RKO (cell line): ENCODE measurements at regions not wholly inside any gene's neighbourhood (a gene's known extent, or its start where the extent isn't known, plus 50 kb on each side); places are given as distances from the start of the nearest gene placed in this dataset.

Experiments used
- DNase-seq: peaks from one replicate; pipeline ENCODE4 v3.0.0-alpha.2; 2016; ENCODE audit warnings: low spot score

DNA sequence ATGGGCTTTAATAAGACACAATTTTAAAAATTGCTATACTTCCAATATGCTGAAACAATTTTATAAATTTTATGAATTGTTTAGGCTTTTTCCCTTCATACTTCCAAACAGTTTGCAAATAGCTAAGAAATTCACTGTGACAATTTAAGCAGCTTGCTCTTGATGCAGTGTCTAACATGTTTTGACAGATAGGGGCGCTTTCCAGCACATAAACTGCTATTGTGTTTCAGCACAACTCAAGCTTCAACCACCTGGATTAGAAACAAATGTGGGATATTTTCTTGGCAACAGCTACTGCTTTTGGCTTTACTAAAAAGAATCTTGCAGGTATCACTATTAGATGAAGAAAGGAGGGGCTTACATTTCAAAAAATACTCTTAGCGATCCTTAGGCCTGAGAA lies 565.8 kb upstream of the DPPA4 start:
- peak; percentile 11 for DNase-seq

DNA sequence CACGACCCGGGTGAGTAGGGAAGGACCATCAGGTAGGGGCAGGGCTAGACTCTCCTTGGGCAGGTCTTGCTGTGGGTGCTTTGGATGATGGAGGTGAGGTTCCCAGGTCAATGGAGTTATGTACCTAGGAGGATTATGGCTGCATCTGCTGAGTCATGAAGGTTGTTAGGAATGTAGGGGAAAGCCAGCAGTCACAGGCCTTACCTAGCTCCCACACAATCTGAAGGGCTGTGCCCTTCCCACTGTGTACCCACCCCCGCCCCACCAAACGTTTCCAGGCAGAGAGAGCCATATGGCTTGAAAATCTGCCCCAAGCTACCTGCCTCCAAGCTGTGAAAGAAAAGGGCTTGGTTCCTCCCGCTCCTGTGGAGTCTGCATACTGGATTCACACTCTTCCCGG lies 573.4 kb upstream of the DPPA4 start:
- DNase-seq, result no peak

DNA sequence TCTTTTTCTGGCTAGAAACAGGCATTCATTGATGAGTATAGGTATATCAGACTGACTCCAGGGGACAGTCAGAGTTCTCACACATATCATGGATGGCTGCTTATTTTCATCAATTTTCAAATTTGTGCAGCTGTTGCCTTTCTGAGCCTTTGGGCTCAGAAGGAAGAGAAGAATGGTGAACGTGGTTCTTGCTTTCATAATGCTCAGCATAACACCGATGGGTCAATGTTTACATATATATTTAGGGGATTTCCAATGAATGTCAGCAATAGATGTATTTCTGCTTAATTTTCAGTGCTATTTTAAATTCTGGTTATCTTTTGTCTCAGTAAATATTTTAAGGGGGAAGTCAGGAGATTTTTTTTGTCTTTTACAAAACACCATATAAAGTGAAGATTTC lies 581.4 kb upstream of the DPPA4 start:
- no peak for DNase-seq

DNA sequence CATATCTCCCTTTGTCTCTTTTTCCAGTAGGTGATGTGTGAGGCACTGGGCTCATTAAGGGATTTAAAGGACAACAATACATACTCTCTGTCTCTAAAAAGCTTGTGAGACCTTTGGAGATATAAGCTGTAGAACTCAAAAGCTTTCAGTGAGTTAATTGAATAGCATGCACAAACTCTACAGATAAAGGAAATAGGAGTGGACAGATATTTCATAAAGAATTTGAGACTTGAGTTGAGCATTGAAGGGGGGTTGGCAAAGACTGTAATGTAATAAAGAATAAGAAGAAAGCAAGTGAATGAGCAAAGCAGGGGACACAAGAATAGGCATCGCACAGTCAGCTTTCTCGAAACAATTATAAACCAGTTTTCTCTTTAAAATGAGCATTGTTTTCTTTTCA lies 583.4 kb upstream of the DPPA4 start:
- DNase-seq, result no peak

DNA sequence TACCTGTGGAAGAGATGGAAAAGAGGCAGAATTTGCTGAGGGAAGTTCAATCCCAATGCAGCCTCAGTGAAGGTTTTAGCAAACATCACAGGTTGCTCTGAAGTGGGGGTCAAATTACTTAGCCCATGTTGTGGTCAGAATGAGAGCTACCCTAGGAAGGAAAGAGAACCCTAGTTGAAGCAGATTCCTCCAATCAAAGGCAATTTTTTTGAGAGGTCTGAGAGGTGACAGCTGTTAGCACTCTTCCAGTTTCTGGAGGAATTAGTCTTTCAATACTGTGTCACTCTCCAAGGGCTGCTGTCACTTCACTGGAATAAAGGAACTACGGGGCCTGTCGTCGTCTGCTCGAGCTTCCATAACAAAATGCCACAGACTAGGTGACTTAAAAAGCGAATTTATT lies 584.2 kb upstream of the DPPA4 start:
- DNase-seq, result no peak

DNA sequence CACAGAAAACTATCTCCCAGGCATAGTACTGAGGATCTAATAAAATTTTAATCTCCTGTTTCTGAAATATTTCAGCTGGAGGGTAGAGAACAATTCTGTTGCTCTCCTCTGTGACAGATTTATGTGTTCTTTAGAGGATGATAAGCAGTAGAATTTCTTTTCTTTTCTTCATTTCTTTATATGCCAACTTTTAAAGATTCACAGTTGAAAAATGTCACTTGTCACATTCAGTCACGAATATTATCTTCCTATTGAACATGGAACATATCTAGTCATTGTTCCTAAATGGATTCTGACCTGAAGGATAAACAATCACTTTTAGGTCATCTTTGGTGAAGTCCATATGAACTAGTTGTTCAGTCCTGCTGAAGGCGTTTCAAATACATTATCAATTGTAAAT lies 585.5 kb upstream of the DPPA4 start:
- DNase-seq, result no peak

DNA sequence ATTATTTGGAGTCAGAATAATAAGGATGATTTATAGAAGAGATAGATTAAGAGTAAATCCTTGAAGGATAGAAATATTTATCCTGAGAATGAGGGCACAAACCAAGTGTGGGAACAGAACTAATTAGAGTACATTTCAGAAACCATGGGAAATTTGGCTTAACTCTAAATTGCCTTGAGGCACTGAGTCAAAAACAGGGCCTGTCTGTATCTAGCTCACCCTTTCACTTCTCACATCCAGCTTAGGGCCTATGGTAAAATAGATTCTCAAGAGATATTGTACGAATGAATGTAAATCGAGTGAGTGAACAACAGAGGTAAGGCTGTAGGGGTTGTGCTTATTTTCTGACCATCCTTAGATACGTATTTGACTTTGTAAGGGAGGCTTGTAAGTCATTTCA lies 586.1 kb upstream of the DPPA4 start:
- no peak for DNase-seq

DNA sequence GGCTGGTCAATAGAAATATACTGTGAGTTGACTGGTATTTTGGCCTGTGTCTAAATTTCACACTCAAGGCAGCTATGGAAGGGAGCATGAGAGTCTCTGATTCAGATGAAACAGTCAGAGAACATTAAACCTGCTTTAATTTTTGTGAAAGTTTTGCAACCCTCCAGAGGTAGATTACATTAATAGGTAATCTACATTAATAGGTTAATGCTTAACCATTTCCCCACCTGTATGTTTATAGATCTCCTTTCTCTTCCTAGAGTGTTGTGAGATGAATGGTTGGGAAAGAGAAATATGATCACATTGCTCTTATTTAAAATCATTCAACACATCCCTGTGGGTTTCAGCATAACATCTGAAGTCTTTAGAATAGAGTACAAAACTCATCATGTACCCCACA lies 586.9 kb upstream of the DPPA4 start:
- DNase-seq, result no peak

DNA sequence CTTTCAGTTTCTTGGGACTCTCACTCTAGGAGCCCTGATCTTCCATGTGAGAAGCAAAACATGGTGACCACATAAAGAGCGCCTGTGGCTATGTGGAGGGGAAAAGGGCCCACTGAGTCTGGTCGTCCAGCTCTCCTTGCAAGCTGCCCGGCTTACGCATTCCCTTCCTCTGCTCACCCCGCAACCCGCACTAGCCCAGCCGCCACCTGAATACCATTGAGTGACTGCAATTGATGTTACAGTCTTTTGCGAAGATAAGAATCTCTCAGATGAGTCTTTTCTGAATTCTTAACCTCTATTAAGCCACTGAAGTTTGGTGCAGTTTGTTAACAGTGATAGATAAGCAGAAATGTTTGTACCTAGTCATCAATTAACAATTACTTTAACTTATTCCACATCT lies 589.0 kb upstream of the DPPA4 start:
- no peak for DNase-seq

DNA sequence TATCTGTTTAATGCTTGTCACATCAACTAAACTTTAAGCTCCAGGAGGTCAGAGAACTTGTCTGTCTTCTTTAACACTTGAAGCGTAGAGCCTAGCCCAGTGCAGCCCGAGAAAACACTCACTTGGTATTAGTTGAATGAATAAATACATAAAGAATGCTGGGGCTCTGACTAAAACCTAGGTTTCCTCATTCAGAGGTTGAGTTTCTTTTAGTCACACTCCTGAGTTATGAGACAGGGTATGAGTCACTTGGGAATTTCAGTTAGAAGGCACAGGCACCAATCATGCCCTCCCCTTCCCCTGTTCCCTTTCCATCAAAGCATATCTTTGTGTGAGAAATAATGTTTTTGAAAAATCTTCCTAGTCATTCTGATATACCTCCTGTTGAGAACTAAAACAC lies 589.8 kb upstream of the DPPA4 start:
- peak; percentile 89 for DNase-seq

DNA sequence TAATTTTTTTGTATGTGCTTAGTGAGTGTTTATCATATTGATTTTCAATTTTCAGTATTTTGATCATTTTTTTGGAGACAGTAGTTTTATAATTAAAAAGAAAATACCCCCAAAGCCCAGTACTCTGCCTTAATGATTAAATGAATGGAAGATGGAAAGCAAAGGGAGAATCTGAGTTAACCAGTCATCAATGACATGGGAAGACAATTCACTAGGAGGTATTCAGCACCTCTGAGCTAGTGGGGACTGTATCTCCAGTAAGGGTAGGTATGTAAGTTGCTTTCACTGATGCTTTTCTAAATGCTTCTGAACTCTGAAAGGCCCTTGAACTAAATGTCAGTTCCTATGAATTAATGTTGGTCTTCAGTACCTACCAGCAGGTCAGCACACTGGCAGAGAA lies 590.4 kb upstream of the DPPA4 start:
- no peak for DNase-seq

DNA sequence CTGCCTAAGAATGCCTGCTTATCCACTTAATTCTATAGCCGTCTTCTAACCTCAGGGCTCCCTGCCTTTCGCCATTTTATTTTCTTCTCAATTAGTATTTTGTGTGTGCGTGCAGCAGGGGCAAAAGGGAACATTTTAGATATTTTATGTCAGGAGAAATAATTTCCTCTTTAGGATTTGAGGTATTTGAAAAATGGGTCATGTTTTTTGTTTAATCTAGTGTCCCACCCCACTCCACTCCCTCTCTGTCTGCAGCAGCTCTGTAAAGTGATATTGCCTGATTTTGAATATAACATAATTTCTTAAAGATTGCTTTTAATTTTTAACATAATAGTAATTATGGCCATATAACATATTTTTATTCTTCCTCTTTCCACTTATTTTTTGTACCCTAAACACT lies 593.2 kb upstream of the DPPA4 start:
- no peak for DNase-seq

DNA sequence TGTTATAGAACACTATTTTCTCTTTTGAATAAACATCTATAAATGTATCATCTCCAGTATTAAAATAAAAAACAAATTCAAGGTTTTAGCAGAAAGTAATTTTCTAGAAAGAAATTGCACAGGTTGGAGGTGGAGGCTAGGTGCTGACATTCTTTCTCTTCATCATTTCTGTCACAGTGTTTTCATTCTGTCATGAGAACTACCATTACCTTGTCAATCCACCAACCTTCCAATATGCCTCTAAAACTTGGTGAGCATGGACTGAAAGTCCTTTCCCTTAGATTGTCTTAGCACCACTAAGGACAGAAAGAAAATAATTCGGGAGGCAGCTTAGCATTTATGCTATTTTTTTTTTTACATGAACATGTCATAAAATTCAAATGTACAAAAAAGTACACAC lies 596.2 kb upstream of the DPPA4 start:
- DNase-seq, result no peak

DNA sequence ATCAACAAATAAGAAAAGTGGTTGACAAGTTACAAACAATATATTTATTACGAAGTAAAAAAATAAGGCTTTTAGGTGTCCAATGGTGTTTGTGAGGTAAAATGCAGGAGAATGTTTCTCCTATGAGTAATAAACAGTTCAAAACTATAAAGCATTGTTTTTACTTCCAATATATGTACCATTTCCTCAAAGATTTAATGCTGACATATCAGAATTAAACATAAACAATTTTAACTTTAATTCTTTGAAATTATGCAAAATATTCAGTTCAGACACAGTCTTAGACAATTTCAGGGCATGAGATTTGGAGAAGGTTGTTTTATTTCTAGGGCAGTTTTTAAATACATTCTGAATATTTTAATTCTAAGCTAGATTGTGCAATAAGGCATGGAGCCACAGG lies 602.5 kb upstream of the DPPA4 start:
- no peak for DNase-seq

DNA sequence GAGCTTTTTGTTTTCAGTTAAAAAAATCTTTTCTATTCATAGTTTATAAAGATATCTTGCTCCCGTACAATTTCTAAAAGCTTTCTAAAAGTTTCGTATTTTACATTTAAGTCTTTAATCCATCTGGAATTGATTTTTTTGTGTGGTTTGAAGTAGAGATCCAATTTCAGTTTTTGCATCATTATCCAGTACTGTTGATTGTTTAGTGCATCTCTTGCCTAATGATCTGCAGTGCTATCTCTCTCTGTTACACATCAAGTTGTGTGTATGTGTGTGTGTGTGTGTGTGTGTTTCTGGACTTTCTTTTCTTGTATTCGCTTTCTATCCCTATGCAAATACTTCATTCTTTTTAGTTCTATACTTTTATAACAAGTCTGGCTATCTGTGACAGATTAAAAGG lies 605.8 kb upstream of the DPPA4 start:
- no peak for DNase-seq

DNA sequence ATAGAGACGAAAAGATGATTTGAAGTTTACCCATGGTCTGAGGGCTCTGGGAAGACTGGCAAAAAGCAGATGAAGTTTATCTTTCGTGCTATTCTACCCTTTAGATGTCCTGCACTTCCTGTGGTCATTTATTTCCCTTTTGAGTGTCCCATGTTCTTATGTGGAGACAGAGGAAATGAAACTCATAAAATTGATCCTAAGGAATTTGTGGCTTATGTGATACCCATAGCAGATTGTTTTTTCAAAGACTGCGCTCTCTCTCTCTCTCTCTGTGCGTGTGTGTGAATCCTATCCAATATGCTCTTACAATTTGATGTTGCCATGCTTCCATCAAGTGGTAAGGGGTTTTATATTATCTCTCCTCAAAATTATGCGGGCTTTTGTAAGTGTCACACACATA lies 607.5 kb upstream of the DPPA4 start:
- DNase-seq, result no peak

DNA sequence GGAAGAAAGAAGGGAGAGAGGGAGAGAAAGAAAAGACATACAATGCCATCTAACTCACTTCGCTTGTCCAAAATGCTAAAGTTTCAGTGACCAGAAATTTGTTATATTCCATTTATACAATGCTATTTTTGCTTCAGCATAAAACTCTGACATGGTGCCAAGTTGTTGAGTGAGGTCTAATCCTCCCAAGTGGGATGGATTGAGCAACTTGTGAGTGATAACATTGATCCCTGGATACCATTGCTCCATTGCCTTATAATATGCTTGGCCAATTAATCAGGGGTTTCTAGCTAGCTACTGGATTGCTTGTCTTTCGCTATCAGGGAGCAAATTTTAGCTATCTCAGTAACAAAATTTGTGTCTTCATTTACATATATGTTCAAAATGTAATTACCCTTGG lies 615.6 kb upstream of the DPPA4 start:
- DNase-seq, result no peak

DNA sequence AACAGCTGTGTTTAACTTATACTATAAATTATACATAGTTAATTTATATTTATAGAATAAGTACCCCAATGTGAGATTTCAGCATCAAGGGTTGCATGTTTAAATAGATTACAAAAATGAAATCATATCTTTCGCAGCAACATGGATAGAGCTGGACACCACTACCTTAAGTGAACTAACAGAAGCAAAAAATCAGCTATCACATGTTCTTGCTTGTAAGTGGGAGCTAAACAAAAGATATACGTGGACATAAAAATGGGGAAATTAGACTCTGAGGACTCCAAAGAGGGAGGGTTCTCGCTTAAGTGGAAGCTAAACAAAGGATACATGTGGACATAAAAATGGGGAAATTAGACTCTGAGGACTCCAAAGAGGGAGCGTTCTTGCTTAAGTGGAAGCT lies 626.5 kb upstream of the DPPA4 start:
- no peak for DNase-seq

DNA sequence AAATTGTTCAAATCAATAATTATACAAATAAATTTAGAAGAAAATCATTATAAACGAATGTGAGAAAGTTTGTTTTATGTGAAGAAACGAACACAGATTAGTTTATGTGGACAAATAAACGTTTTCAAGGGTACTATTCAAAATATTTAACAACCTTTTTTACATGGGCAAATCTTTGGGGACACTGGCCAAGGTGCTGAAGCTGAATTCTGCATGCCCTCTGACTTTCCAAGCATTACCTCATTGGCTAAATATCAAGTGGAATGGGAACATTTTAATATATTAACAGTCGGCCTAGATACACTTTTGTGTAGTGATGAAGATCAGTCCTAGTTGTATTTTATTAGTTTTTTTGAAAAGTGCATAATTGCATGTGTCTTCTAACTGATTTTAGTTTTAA lies 636.4 kb upstream of the DPPA4 start:
- peak; percentile 7 for DNase-seq

DNA sequence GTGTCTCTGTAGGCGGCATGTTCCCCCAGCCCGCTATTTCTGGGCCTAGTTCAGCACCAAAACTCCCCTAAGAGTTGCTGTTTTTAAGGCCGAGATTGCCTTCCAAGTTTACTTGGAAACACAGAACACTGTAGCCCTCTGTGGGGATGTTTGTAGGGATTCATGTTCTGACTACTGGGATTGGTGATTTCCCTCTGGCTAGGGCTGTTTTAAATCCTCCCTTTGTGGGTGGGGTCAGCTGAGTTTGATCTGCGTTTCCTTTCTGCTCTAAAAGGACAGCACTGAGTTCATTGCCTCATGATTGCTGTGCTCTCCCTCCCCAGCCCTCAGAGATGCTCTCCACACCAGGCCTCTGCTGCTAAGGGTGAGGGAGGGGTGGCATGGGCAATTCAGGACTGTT lies 640.6 kb upstream of the DPPA4 start:
- DNase-seq, result no peak

DNA sequence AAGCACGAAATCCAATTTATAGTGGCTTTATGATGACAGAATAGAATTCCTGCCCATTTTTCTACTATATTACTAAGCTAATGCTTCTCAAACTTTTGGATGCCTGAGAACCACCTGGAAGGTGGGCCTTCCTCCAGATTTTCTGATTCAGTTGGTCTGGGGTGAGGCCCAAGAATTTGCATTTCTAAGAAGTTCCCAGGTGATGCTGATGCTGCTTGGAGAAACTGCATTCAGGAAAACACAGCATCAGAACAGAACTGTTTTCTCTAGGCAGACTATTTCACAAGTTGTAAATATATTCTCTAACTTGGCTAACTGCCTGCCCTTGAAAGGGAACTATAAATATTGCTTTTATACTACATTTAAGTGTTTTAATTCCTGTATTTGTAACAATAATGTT lies 644.9 kb upstream of the DPPA4 start:
- DNase-seq, result no peak

DNA sequence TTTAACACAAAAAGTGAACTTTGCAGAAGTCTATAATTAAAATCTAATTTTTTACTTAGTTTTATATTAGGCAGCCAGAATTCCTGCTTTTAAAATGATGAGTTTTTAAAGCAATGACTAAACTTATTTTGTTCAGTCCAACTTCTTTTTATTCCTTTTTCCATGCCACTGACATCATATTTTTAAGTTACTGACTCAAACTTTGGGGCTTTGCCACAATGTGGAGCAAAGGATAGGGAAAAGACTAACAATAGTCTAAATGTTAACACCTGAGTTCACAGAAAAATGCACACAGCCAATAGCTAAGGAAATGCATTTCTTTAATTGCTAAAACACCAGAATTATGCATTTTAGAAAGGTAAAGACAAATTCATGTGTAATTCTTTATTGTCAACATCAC lies 647.6 kb upstream of the DPPA4 start:
- DNase-seq, result no peak

DNA sequence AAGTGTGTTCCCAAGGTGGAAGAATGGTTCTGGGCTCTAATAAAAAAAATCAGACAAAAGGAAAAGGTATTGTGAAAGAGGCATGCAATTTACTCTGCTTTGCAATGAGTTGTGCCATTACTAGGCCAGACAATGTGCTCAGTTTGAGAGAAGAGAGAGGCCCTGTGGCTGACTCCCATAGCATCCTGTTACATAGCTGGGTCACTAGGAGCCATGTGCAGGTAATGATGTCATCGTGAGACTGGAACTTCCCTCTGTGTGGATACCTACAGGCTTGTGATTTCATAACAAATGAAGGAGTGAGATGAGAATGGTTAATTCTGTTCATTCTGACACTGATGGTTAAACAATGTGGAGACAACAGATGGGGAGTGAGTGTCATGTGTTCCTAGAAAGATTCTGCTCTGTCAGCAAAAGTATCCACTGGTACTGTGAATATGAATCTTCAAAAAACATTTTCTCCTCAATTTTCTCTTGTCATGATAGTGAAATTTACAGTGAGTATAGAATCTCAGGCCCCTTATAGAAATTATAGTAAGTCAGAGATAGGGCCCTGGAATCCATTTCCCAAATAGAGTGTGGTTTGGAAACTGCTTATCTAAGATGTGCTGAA lies 648.7 kb upstream of the DPPA4 start:
- DNase-seq, result peak; percentile 3

DNA sequence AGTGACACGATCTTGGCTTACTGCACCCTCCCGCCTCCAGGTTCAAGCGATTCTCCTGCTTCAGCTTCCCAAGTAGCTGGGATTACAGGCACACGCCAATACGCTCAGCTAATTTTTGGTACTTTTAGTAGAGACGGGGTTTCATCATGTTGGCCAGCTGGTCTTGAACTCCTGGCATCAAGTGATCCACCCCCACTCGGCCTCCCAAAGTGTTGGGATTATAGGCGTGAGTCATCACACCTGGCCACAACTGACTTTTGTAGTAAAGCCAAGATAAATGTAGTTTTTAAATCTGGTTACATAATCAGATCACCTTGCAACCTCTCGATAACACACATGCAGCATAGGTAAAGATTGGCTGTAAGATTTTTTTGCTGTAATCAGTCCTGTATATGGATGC lies 657.5 kb upstream of the DPPA4 start:
- no peak for DNase-seq

DNA sequence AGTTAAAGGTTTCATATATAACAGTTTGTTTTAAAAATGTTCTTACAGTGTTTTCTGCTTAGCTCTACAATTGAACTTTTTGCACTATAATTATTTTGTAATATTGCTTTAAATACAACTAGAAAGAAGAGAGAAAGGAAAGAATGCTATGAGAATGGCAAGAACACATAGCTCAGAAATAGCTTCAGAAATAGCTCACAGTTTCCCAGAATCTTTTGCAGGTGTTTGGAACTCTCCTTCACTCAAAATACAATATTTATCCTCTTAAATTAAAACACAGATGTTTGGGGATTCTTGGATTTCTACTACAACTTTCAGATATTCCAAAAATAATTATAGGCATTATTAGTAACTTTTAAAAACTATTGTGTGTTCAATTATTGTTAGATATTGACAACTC lies 658.0 kb upstream of the DPPA4 start:
- no peak for DNase-seq
